ENCODE measurements at regions not wholly inside any gene's neighbourhood (a gene's known extent, or its start where the extent isn't known, plus 50 kb on each side); places are given as distances from the start of the nearest gene placed in this dataset.

- TF ChIP-seq CTCF (IDR thresholded peaks at IDR 0.05) (peak in 7 of 12 donors; percentile 8 to 40 (median 29)), POLR2A (IDR thresholded peaks at IDR 0.05) (no peak)
These were observed 136.6 kb upstream of the ZNF32 start for GRCh38 chr10:43785252-43785651.
